NCI-H2171 (cell line): ENCODE measurements at regions not wholly inside any gene's neighbourhood (a gene's known extent, or its start where the extent isn't known, plus 50 kb on each side); places are given as distances from the start of the nearest gene placed in this dataset.

Experiments used
- DNase-seq: peaks from one replicate; lab custom pipeline; 2025; lab: John Stamatoyannopoulos, UW

GRCh38 chr2:59440491-59440890 is 1113.0 kb downstream of the BCL11A start:
- no peak for DNase-seq

- DNase-seq = no peak
Observed at GRCh38 chr2:59435635-59436034, 1117.8 kb downstream of the BCL11A start.

GRCh38 chr2:59428940-59429339 is 1124.5 kb downstream of the BCL11A start:
- DNase-seq = no peak

- no peak for DNase-seq
Observed at GRCh38 chr2:59427980-59428379, 1125.5 kb downstream of the BCL11A start.

- no peak for DNase-seq
Observed at GRCh38 chr2:59425247-59425646, 1128.2 kb downstream of the BCL11A start.

- peak; percentile 97 for DNase-seq
Observed at GRCh38 chr2:59413751-59414570, 1139.5 kb downstream of the BCL11A start.

GRCh38 chr2:59399126-59399525 is 1154.3 kb downstream of the BCL11A start:
- DNase-seq = no peak

GRCh38 chr2:59398081-59398480 is 1155.4 kb downstream of the BCL11A start:
- no peak for DNase-seq

- DNase-seq = no peak
Observed at GRCh38 chr2:59395119-59395518, 1154.0 kb upstream of the FANCL start.

- DNase-seq = no peak
Observed at GRCh38 chr2:59391896-59392295, 1150.8 kb upstream of the FANCL start.

- no peak for DNase-seq
Observed at GRCh38 chr2:59390581-59390980, 1149.5 kb upstream of the FANCL start.

GRCh38 chr2:59389240-59389639 is 1148.1 kb upstream of the FANCL start:
- DNase-seq = no peak

- no peak for DNase-seq
Observed at GRCh38 chr2:59385971-59386370, 1144.8 kb upstream of the FANCL start.

GRCh38 chr2:59383473-59383872 is 1142.3 kb upstream of the FANCL start:
- no peak for DNase-seq

- DNase-seq = no peak
Observed at GRCh38 chr2:59378127-59378526, 1137.0 kb upstream of the FANCL start.

- DNase-seq = no peak
Observed at GRCh38 chr2:59366288-59366687, 1125.2 kb upstream of the FANCL start.

- no peak for DNase-seq
Observed at GRCh38 chr2:59354498-59354897, 1113.4 kb upstream of the FANCL start.

GRCh38 chr2:59353306-59353921 is 1112.3 kb upstream of the FANCL start:
- DNase-seq = no peak

- DNase-seq = no peak
Observed at GRCh38 chr2:59342166-59342565, 1101.0 kb upstream of the FANCL start.

- no peak for DNase-seq
Observed at GRCh38 chr2:59339837-59340207, 1098.7 kb upstream of the FANCL start.

- peak; percentile 14 for DNase-seq
Observed at GRCh38 chr2:59339121-59339836, 1098.2 kb upstream of the FANCL start.

GRCh38 chr2:59333007-59333406 is 1091.9 kb upstream of the FANCL start:
- DNase-seq = no peak
